CD14-positive monocyte (primary cell): ENCODE measurements at regions not wholly inside any gene's neighbourhood (a gene's known extent, or its start where the extent isn't known, plus 50 kb on each side); places are given as distances from the start of the nearest gene placed in this dataset.

ENCODE experiments used
- DNase-seq, 3 donors: peaks; one replicate each; pipeline ENCODE4 v3.0.0-alpha.2; 2011 to 2022
- H2AFZ ChIP-seq: 2 replicates; pipeline ENCODE4 v1.6.0; 2012; ENCODE audit warnings: mild to moderate bottlenecking, low read depth, low read length, inconsistent platforms; ENCODE audit not compliant: insufficient read depth, poor library complexity, severe bottlenecking
- H3K27ac ChIP-seq, 2 donors: 1 replicate in 1 of 2; 2 replicates in 1 of 2; pipeline ENCODE4 v1.5.1; 2012 to 2013; ENCODE audit warnings: low read length in 2 of 2, control low read depth in 1 of 2, inconsistent platforms in 1 of 2, low read depth in 1 of 2, mild to moderate bottlenecking in 1 of 2
- H3K27me3 ChIP-seq, 2 donors: one replicate each; pipeline versions ENCODE4 v1.6.0 to v1.6.1; 2011 to 2013; ENCODE audit warnings: low read length in 2 of 2; ENCODE audit not compliant: control insufficient read depth in 2 of 2, insufficient read depth in 2 of 2
- H3K36me3 ChIP-seq, 2 donors: replicated peaks in 1 of 2; 1 replicate in 1 of 2; 2 replicates in 1 of 2; pipeline versions ENCODE4 v1.5.1 to v1.6.1; 2012 to 2013; ENCODE audit warnings: low read length in 2 of 2, control low read depth in 1 of 2, inconsistent platforms in 1 of 2, mild to moderate bottlenecking in 1 of 2; ENCODE audit not compliant: insufficient read depth in 2 of 2, control insufficient read depth in 1 of 2
- H3K4me1 ChIP-seq, 2 donors: 1 replicate in 1 of 2; 2 replicates in 1 of 2; pipeline versions ENCODE4 v1.5.1 to v1.6.1; 2012 to 2013; ENCODE audit warnings: low read length in 2 of 2, control low read depth in 1 of 2, inconsistent platforms in 1 of 2, mild to moderate bottlenecking in 1 of 2, moderate library complexity in 1 of 2; ENCODE audit not compliant: insufficient read depth in 2 of 2, control insufficient read depth in 1 of 2
- H3K4me2 ChIP-seq: replicated peaks from 2 replicates; pipeline ENCODE3; 2012; ENCODE audit warnings: low read length, moderate library complexity, mild to moderate bottlenecking; ENCODE audit not compliant: poor library complexity, severe bottlenecking; ENCODE audit errors: extremely low read depth
- H3K4me3 ChIP-seq, 3 experiments: fragments of 200-600 bp in 1 of 3; sonication (generic) in 1 of 3; replicated peaks in 1 of 3; 1 replicate in 2 of 3; 2 replicates in 1 of 3; pipeline ENCODE4 v1.5.1; 2011 to 2013; ENCODE audit warnings: low read length in 3 of 3, mild to moderate bottlenecking in 3 of 3, control low read depth in 2 of 3, low read depth in 2 of 3, inconsistent platforms in 1 of 3, moderate library complexity in 1 of 3
- H3K79me2 ChIP-seq: 2 replicates; pipeline ENCODE4 v1.6.0; 2012; ENCODE audit warnings: mild to moderate bottlenecking, control low read depth, inconsistent platforms, low read length, moderate library complexity; ENCODE audit not compliant: insufficient read depth
- H3K9ac ChIP-seq: 2 replicates; pipeline ENCODE4 v1.6.0; 2017; ENCODE audit warnings: low read length, mild to moderate bottlenecking; ENCODE audit not compliant: insufficient read depth, poor library complexity, severe bottlenecking
- H3K9me3 ChIP-seq, 2 donors: replicated peaks in 1 of 2; 1 replicate in 1 of 2; 2 replicates in 1 of 2; pipeline versions ENCODE4 v1.5.1 to v1.6.1; 2012 to 2013; ENCODE audit warnings: low read length in 2 of 2, control low read depth in 1 of 2; ENCODE audit not compliant: control insufficient read depth in 1 of 2, insufficient read depth in 1 of 2
- H4K20me1 ChIP-seq: 2 replicates; pipeline ENCODE4 v1.6.0; 2012; ENCODE audit warnings: mild to moderate bottlenecking, low read length, control low read depth, moderate library complexity; ENCODE audit not compliant: insufficient read depth
- H3K27ac Mint-ChIP-seq, 7 donors: one replicate each; pipeline ENCODE4 v1.8.0; 2020; ENCODE audit warnings: mild to moderate bottlenecking in 7 of 7, mixed read lengths in 7 of 7, moderate library complexity in 6 of 7, inconsistent platforms in 2 of 7
- H3K27me3 Mint-ChIP-seq, 3 donors: one replicate each; pipeline ENCODE4 v1.8.0; 2021 to 2022; ENCODE audit warnings: low read depth in 3 of 3, mild to moderate bottlenecking in 3 of 3, mixed read lengths in 3 of 3, moderate library complexity in 3 of 3, inconsistent platforms in 1 of 3
- H3K36me3 Mint-ChIP-seq, 2 donors: one replicate each; pipeline ENCODE4 v1.8.0; 2020; ENCODE audit warnings: mixed read lengths in 2 of 2, inconsistent platforms in 1 of 2, mild to moderate bottlenecking in 1 of 2
- H3K4me1 Mint-ChIP-seq: one replicate; pipeline ENCODE4 v1.8.0; 2020; ENCODE audit warnings: mild to moderate bottlenecking, mixed read lengths
- H3K4me3 Mint-ChIP-seq, 2 donors: one replicate each; pipeline ENCODE4 v1.8.0; 2020; ENCODE audit warnings: mild to moderate bottlenecking in 2 of 2, mixed read lengths in 2 of 2, moderate library complexity in 1 of 2
- H3K9me3 Mint-ChIP-seq, 7 donors: one replicate each; pipeline ENCODE4 v1.8.0; 2020 to 2022; ENCODE audit warnings: mixed read lengths in 7 of 7, mild to moderate bottlenecking in 6 of 7, moderate library complexity in 6 of 7, inconsistent platforms in 2 of 7
- WGBS: methylation state at CpG from one replicate; pipeline ENCODE4 v1.1.5; 2013; ENCODE audit warnings: missing lambda C conversion rate; ENCODE audit not compliant: insufficient coverage; 5-methylcytosine and 5-hydroxymethylcytosine counted together
- intact Hi-C, 2 donors: fragments of 100-400 bp; cut with micrococcal nuclease; formaldehyde crosslinking; loops; one replicate each; pipeline versions ENCODE4 v1.15.0 to v1.15.1; 2023
- TF ChIP-seq, protein P1 (sequence below): fragments of 200-600 bp; IDR thresholded peaks from one replicate; pipeline ENCODE4 v1.8.0; 2022; ENCODE audit warnings: antibody characterized with exemption, mild to moderate bottlenecking

DNA sequence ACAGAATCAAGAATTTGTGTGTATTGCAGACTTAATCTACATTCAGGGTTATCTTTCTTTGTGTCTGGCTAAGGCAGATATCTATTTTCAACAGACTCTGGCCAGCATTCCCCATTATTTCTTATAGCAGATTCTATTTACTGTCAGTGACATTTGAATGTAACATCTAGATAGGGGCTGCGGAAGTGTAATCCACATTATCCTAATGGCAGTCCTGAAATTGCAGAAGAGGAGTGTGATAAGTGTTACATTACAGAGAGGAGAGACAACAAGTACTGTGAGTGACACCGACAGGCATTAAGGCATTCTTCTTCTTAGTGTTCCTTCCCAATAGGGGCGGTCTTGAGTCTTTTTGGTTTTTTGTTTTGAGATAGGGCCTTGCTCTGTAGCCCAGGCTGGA is 598.2 kb upstream of the NXPH2 start:
- no peaks in the 10 kb centered on the region for H3K4me1 Mint-ChIP-seq
- Histone ChIP-seq H4K20me1 (no peaks in the 10 kb centered on the region), H3K27me3 (no peaks in the 10 kb centered on the region), H3K4me1 (no peaks in the 10 kb centered on the region), H3K36me3 (no peaks in the 10 kb centered on the region), H3K27ac (no peak overlapping the region), H3K79me2 (no peaks in the 10 kb centered on the region), H3K4me3 (no peak overlapping the region), H2AFZ (no peak overlapping the region), H3K9me3 (peaks cover 6 to 9% of the 10 kb centered on the region in 2 donors), H3K4me2 (no peak overlapping the region), H3K9ac (no peak overlapping the region)
- no peaks in the 10 kb centered on the region for H3K36me3 Mint-ChIP-seq
- TF ChIP-seq, protein P1, sequence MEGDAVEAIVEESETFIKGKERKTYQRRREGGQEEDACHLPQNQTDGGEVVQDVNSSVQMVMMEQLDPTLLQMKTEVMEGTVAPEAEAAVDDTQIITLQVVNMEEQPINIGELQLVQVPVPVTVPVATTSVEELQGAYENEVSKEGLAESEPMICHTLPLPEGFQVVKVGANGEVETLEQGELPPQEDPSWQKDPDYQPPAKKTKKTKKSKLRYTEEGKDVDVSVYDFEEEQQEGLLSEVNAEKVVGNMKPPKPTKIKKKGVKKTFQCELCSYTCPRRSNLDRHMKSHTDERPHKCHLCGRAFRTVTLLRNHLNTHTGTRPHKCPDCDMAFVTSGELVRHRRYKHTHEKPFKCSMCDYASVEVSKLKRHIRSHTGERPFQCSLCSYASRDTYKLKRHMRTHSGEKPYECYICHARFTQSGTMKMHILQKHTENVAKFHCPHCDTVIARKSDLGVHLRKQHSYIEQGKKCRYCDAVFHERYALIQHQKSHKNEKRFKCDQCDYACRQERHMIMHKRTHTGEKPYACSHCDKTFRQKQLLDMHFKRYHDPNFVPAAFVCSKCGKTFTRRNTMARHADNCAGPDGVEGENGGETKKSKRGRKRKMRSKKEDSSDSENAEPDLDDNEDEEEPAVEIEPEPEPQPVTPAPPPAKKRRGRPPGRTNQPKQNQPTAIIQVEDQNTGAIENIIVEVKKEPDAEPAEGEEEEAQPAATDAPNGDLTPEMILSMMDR = no peak
- DNase-seq = no peak
- H3K27me3 Mint-ChIP-seq = no peaks in the 10 kb centered on the region
- no peak overlapping the region for H3K4me3 Mint-ChIP-seq
- 83% methylated on average over 1 of the region's 3 CpGs for WGBS
- peaks cover 0 to 10% (median 7%) of the 10 kb centered on the region in 7 donors for H3K9me3 Mint-ChIP-seq
- no peak overlapping the region for H3K27ac Mint-ChIP-seq
- intact Hi-C loops = no loop called here

DNA sequence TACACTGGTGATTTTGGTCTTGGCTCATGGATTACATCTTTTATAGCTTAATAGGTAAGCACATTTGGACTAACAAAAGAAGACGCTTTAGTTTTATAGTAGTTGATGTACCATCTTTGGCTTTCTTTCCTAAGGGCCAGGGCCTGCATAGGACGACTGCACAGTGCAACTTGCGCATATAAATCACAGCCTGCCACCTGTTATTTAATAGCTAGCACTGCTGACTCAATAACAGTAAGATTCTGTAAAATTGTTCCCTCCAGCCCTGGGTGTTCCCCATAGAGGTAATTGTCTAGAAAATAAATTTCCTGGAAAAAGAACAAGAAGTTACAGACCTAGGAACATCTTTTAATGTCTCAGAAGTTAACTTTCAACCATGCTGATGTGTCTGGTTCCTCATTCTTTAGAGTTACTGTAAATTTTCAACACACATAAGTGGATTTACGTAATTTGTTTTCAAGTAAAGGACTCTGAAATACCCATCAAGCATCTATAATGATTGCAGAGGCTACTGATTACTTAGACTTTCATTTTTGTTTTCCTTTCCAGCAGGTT is 594.2 kb upstream of the NXPH2 start:
- Histone ChIP-seq H4K20me1 (no peaks in the 10 kb centered on the region), H3K4me2 (no peak overlapping the region), H3K27ac (no peak overlapping the region), H3K36me3 (no peaks in the 10 kb centered on the region), H2AFZ (no peak overlapping the region), H3K9me3 (peaks cover 4 to 9% of the 10 kb centered on the region in 2 donors), H3K4me3 (no peak overlapping the region), H3K9ac (no peak overlapping the region), H3K79me2 (no peaks in the 10 kb centered on the region), H3K4me1 (no peaks in the 10 kb centered on the region), H3K27me3 (no peaks in the 10 kb centered on the region)
- Mint-ChIP-seq H3K27me3 (no peaks in the 10 kb centered on the region), H3K36me3 (no peaks in the 10 kb centered on the region), H3K9me3 (peaks cover 1 to 10% (median 8%) of the 10 kb centered on the region in 7 donors), H3K27ac (no peak overlapping the region), H3K4me1 (no peaks in the 10 kb centered on the region), H3K4me3 (no peak overlapping the region)
- no peak for DNase-seq
- TF ChIP-seq, protein P1 = no peak
- no CpG with 5 or more reads among the region's 4 CpGs for WGBS
- intact Hi-C loops = no loop called here
